Gastrocnemius medialis (tissue), 4 donors: ENCODE measurements at regions not wholly inside any gene's neighbourhood (a gene's known extent, or its start where the extent isn't known, plus 50 kb on each side); places are given as distances from the start of the nearest gene placed in this dataset.

ENCODE experiments used
- POLR2A ChIP-seq, 2 donors: fragments of 450-650 bp; IDR thresholded peaks; one replicate each; pipeline ENCODE4 v1.6.1; 2017; ENCODE audit warnings: antibody characterized with exemption in 2 of 2, mild to moderate bottlenecking in 2 of 2, moderate library complexity in 2 of 2
- TF ChIP-seq, protein P1 (sequence below), 5 experiments: fragments of 450-650 bp in 3 of 5; fragments of 200-600 bp in 2 of 5; sonication (generic) in 2 of 5; IDR thresholded peaks in 4 of 5; conservative IDR thresholded peaks in 1 of 5; 1 replicate in 4 of 5; 2 replicates in 1 of 5; pipeline ENCODE4 v1.5.1; 2016 to 2019; ENCODE audit warnings: antibody characterized with exemption in 5 of 5, mild to moderate bottlenecking in 3 of 5, moderate library complexity in 3 of 5

DNA sequence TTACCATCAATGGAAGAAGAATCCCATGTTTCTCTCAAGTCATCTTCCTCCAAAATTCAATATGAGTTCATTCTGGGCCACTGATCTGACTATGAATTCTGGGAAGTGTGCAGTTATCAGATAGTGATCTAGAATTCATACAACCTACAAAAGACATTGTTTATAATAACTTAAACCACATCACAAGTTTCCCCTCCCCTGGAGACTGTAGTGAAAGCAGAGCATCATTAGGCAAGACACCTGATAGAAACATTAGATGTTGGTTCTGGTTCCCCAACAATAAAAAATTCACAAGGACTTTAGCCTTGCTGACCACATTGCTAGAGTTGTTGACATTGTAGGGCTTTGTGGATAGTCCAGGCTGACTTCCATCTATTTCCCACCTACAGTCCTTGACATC is 506.4 kb upstream of the JAG1 start:
- TF ChIP-seq, protein P1, sequence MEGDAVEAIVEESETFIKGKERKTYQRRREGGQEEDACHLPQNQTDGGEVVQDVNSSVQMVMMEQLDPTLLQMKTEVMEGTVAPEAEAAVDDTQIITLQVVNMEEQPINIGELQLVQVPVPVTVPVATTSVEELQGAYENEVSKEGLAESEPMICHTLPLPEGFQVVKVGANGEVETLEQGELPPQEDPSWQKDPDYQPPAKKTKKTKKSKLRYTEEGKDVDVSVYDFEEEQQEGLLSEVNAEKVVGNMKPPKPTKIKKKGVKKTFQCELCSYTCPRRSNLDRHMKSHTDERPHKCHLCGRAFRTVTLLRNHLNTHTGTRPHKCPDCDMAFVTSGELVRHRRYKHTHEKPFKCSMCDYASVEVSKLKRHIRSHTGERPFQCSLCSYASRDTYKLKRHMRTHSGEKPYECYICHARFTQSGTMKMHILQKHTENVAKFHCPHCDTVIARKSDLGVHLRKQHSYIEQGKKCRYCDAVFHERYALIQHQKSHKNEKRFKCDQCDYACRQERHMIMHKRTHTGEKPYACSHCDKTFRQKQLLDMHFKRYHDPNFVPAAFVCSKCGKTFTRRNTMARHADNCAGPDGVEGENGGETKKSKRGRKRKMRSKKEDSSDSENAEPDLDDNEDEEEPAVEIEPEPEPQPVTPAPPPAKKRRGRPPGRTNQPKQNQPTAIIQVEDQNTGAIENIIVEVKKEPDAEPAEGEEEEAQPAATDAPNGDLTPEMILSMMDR (IDR thresholded peaks at IDR 0.05 in 4 of 5, conservative IDR thresholded peaks at IDR 0.05 in 1 of 5): no peak
- no peak for TF ChIP-seq POLR2A (IDR thresholded peaks at IDR 0.05)
